Stimulated activated naive CD8-positive, alpha-beta T cell treated with anti-CD3 and anti-CD28 coated beads, Interleukin-15, Interleukin-2, amounts not matched to agents 100 U/mL and 50 U/mL, for 24 hours (primary cell): ENCODE measurements at regions not wholly inside any gene's neighbourhood (a gene's known extent, or its start where the extent isn't known, plus 50 kb on each side); places are given as distances from the start of the nearest gene placed in this dataset.

Experiments used
- ATAC-seq: fragments of 150-1000 bp; cut with Tn5 transposase; one replicate; pipeline ENCODE4 v1.10.0; 2021
- DNase-seq: peaks from one replicate; pipeline ENCODE4 v3.0.0; 2021

DNA sequence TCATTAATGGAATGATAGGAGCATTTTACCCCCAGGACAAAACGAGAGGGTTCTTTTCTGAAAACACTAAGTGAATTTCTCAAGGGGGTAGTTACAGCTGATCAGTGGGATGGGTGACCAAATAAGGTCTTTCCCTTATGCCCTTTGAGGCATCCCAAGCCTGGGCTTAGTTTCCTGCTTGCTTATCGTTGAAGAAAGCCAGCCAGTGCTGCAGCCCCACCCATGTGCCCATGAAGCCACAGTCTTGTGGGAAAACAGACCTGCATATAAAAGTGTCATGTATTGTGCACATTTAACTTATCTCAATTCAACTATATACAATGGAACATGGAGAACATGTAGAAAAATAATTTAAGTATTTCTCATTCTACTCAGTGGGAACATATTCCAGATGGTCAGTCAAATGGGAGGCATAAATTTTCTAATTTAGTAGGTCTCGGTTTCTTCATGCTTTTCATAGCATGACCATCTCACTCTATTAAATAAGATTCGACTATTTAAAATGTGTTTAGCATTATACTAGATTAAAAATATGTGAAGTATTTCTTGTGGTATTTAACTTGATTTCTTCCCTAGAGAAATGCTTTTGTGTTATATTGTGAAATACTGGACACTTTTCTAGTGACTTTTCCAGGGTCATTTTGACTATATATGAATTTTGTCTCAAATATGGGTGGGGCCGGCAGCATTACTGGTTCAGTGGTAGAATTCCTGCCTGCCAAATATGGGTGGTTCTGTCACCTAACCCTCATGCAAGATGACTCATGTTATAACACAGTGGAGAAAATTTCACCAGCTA lies 189.7 kb upstream of the SGCD start:
- no peak for ATAC-seq
- no peak for DNase-seq

DNA sequence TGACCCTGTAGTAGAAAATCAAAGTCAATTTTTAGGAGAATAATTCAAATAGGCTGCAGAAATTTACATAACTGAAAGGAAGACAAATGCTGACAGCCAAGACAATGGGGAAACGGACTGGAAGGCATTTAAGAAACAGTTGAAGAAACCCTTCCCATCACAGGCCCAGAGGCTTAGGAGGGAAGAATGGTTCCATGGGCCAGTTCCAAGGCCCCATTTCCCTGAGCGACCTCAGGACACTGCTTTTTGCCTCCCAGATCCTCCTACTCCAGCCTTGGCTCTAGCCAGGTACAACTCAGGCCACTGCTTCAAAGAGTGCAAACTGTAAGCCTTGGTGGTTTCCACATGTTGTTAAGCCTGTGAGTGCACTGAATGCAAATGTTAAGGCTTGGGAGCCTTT lies 184.1 kb upstream of the SGCD start:
- no peak for ATAC-seq
- DNase-seq: no peak

DNA sequence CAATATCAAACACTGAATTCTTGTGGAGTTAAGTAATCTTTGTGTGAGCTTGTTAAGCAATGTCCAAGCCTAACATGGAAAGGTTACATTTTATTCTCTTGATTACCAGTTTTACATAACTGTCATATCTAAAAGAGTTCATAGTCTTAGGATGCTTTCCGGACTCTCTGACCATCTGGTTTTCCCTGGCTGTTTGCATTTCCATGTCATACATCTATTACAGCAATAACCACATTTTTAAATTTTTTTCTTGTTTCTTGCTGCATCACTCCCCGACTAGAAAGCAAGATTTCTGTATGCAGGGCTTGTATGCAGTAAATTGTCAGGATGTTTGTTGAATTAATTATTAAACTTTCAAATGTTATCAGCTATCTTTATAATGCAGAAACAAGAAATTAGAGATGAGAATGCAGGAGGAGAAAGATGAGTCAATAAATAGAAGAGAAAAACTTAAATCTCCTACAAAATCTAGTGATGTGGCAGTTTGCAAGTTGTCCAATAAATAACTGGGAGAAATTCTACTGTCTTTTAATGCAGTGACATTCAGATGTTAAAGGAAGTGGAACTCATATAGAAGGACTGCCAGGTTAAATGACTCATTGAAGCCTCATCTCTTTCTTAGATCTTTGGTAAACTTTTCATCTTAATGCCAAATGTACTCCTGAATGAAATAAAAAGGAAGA lies 179.6 kb upstream of the SGCD start:
- DNase-seq (no peak), ATAC-seq (no peak)

DNA sequence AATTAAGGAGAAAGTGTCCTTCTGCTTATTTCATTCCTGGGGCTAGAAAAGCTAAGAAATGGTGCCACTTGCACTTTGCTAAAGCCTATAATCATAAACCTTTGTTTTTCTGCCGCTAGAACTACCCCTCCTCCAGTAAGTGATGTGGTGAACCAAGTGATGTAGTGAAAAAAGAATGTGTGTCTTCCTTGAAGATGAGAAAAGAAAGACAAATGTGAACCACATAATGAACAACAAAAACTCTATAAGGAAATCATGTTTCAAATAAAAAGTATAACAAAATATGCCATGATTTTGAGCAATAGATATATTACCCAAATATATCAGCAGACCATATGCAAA lies 179.0 kb upstream of the SGCD start:
- ATAC-seq (no peak), DNase-seq (no peak)

DNA sequence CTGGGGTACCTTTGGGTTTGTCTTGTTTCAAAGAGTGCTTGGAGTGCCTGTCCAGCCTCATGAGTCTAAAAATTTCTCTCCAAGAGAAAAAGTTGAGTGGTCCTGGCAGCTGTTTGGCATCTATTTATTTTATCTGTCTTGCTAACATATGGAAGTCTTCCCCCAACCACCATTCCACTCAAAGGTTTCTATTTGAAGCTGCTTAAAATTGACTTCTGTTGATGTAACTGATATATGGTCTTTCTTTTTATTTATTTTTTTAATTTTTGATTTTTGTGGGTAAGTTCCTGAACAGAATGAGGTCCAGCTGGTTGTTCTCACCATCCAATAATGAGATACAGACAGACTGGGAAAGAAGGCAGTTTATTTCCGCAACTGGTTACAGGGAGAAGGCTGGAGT lies 178.7 kb upstream of the SGCD start:
- DNase-seq (no peak), ATAC-seq (no peak)

DNA sequence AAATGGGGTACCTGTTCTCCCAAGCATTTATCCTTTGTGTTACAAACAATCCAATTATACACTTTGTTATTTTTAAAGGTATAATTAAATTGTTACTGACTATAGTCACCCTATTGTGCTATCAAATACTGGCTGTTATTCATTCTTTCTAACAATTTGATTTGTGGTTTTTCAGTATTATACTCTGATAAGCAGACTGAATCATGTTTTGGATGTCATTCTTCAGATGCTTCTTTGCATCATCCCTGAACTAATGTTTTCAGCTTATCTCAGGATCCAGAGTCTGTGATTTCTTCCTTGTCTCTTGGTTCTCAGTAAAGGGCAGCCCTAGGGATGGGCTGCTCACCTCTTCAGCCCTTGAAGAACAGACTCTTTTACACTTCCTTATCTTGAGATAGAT lies 177.8 kb upstream of the SGCD start:
- ATAC-seq: no peak
- no peak for DNase-seq

DNA sequence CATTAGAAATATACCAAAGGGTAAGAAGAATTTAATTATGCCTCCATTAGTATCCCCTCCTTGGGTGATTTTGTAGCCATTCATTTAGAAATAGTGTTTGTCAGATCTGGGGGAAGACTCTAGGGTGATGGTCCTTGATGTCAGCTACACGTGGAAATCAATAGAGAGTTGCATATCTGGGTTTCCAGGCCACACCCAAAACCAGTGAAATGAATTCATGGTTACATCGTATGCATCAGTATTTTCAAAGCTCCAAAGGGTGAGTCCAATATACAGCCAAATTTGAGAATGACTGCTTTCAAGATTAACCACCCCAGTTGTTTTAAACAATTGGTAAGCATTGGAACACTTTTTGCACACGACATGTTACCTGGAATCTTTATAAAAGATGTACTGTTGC lies 173.4 kb upstream of the SGCD start:
- ATAC-seq: no peak
- DNase-seq: no peak

DNA sequence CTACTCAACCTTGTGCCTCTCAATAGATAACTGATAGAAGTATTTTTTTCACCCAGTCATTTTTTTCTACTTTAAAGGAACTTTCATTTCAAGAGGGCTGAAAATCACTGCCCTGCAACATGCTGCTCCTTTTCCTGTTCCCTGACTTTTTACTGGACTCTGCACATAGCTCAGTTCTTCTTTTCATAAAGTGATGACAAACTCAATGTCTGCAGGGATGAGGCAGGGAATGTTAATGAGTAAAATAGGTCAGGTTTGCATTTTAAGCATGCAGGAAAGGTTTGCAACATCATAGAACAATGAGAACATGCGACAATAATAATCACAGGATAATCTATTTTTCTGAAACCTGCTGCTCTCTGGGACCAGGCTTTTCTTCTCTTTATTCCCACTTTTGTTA lies 172.2 kb upstream of the SGCD start:
- ATAC-seq (no peak), DNase-seq (no peak)

DNA sequence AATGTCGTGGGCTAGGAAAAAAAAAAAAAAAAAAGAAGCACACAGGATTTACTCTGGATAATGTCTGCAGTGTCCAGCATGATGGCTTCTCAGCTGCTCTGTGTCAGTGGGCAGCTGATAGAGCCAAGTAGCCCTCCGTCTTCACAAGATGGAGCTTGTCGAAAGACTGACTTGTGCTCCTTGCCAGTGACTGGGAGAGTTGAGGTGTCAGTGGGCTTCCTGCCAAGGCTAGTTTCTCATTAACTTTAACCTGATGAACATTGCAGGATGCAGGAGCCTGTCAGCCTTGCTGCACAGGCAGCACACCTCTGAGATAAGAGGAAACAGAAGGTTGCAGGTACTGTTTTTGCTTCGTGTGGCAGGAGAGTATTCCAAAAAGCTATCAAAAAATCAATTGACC lies 171.4 kb upstream of the SGCD start:
- DNase-seq (no peak), ATAC-seq (no peak)

DNA sequence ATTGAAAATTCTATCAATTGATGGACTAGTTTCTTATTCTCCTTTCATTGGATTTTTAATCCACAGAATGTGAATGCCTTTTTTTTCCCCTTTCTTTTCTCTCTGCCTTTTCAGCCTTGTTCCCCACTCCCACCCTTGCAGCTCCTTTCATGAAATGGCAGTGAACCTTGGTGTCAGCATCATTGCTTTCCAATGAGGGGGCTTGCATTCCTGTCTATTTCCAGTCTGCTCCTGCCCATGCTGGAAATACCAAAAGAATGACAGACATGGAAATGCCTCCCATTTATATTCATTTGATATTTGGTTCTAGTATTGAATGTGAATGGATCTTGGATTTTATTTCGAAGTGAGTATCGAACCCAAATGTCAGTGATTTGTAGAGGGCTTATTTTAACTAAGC lies 162.7 kb upstream of the SGCD start:
- DNase-seq: no peak
- no peak for ATAC-seq

DNA sequence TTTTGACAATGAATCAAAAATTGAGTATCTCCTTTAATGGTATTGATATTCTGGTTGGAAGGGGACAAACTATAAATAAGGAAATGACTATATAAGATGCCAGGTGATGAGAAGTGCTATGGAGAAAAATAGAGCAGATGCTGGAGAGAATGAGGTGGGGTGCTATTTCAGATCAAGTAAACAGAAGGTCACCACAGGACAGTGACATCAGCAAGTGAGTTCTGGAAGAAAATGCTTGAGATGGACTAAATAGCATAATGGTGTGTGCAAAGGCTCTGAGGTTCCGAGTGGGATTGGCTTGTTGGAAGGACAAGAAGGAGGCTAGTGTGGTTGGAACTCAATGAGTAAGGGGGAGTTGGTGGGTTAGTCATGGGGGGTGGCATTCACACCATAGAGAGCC lies 157.5 kb upstream of the SGCD start:
- ATAC-seq: no peak
- no peak for DNase-seq

DNA sequence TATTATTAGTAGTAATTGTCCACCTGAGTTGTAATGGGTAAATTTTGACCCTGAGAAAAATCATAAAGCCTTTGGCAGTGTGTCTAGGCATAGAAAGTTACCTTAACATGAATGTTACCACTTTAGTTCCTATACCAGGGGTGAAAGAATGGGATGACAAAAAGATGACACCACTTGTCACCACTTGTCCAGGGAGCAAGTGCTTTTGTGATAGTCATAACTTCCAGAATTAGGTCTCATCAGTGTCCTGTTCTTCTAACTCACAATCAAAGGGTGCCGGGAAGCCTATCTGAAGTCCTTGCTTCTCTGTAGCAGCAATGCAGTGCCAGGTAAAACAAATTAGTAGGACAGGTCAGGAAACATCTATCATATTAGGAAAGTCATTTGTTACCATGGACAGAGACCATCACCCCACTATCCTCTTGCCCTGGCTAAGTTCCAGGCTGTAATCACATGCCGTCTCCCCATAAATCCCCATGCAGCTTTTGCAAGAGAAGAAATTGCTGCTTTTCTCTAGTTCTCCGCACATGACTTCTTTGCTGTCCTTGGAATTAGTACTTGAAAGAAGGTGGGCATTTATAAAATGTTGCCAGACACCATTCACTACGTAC lies 156.5 kb upstream of the SGCD start:
- ATAC-seq: no peak
- DNase-seq: no peak

DNA sequence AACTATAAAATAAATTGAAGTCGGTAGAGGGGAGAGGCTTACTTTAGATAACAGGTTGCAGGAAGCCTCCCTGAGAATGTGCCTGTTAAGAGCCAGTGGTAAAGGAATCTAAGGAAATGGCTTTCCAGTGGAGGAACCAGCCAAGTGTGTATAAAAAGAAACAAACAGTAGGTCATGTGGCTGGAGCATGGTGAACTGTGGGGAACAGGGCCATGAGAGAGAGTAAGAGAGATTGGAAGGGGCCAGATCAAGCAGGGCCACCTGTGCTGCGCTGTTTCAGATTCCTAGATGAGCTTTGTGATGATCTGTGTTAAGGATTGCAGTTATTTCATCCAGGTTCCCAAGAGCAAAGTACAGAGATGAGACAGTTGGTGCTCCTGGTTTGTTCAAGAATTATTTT lies 152.7 kb upstream of the SGCD start:
- ATAC-seq (no peak), DNase-seq (no peak)

DNA sequence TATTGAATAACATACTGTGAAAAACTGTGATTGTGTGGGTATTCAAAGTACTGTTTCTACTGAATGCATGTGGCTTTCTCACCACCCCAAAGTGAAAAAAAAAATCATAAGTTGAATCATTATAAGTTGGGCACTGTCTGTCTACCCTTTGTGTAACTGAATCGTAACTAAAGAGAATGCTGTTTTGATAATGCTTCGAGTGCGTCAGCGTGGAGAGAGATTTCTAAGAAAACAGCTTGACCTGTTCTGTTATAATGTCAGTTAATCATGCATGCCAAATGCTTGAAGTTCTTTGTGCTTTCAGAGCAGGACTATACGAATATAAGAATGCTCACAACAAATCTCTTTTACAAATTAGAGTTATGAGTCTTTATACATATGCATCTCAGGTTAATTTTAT lies 148.8 kb upstream of the SGCD start:
- ATAC-seq (no peak), DNase-seq (no peak)

DNA sequence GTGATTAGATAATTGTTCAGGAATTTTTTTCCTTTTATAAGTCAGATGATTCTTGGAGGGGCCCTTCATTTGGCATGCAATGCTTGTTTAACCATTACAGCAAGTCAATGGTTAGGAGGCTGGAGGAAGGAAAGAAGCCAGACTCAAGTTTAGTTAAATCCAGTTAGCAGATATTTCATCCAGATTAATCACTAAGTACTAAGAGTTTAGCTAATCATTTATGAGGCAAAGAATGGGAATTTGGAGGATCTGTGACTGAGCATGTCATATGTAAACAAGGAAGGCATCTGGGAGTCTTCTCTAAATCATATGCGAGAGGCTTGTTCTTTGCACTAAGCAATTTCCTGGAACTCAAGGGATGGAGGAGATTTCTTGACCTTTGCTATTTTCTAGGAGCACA lies 145.3 kb upstream of the SGCD start:
- ATAC-seq (no peak), DNase-seq (no peak)

DNA sequence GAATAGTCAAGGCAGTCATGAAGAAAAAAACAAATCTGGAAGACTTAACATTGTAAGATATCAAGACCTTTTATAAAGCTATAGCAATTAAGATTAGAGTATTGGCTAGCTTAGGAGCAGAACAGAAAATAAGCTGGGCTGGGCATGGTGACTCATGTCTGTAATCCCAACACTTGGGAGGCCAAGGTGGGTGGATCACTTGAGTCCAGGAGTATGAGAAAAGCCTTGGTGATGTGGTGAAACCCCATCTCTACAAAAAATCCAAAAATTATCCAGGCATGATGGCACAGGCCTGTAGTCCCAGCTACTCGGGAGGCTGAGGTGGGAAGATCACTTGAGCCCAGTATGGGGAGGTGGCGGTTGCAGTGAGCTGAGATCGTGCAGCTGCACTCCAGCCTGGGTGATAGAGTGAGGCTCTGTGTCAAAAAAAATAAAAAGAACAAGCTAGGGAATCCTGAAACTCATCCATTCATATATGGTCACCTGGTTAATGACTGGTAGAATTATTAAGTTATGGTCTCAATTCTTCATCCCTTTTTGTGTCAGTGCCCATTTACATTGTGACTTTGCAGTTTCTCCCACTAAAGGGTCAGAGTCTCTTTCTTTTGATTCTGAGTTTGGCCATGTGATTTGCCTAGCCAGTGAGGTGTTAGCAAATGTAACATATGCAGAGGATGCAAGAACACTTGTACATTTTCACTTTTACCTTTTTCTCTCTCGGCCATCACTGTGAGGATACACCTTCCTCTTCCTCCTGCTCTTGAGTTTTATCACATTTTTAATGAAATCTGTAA lies 144.6 kb upstream of the SGCD start:
- ATAC-seq: no peak
- no peak for DNase-seq

DNA sequence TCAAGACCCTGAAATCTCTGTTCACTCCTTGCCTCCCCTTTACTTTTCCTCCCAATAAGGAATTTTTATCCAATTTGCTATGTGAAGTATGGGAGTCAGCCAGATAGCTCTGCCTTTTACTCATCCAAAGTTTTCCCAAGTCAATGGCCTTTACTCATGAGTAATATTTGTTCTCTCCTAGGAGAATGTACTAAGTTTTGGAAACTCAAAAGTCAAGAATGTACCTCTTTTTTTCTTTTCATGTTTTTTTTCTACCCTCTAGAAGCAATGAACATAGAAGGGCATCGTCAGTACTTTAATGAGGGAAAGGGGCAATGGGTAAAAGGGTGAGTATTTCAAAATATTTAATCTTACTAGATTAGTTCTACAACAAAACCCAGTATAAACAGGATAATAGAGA lies 140.2 kb upstream of the SGCD start:
- no peak for DNase-seq
- no peak for ATAC-seq

DNA sequence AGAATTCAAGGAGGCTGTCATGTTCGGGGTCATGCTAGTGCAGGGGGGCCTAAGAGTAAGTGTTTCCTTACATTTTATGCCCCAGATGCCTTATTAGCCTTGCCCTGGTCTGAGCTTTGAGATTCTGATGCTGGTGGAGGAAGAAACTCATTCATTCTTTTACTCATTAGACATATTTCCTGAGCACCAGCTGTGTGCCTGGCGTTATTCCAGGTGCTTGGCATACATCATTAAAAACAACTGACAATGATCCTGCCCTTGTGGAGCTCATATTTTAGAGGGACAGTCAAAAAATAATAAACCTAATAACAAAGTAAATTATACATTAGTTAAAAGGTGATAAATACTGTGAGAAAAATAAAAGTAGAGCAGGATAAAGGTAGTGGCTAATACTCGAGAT lies 138.9 kb upstream of the SGCD start:
- no peak for ATAC-seq
- no peak for DNase-seq

DNA sequence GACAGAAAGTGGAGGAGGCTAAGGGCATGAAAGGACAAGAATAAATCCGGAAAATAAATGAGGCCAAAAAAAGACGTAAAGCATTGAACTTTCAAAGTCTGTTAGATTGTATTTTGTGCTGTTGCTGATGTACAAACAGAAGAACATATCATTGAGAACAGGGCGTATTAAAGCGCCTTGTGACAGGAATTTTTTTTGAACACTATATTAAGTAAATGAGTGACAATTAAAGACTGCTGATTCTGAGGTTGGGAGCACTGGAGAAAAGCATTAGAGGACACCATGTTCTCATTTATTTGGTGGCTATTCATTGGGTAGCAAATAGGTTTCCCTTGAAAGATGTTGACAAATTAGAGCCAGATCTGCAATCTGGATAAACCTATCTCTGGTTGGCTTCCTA lies 137.3 kb upstream of the SGCD start:
- no peak for ATAC-seq
- no peak for DNase-seq

DNA sequence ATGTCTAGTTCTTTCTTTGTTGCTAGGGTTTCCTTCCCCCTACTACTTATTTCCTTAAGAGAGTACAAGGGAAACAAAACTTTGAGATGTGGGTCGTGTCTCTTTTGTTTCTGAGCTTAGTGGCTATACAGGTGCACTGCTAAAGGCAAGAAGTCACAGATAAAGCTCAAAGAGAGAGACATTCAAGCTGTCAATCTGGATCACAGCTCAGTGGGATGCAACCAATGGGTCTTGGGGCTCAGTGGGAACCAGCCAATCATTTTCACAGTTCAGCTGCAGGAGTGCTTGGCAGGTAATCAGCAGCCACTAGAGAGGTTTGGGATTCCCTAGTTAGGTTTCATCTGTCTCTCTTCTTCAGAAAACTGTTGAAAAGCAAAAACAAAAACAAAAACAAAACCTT lies 135.4 kb upstream of the SGCD start:
- ATAC-seq (no peak), DNase-seq (no peak)

DNA sequence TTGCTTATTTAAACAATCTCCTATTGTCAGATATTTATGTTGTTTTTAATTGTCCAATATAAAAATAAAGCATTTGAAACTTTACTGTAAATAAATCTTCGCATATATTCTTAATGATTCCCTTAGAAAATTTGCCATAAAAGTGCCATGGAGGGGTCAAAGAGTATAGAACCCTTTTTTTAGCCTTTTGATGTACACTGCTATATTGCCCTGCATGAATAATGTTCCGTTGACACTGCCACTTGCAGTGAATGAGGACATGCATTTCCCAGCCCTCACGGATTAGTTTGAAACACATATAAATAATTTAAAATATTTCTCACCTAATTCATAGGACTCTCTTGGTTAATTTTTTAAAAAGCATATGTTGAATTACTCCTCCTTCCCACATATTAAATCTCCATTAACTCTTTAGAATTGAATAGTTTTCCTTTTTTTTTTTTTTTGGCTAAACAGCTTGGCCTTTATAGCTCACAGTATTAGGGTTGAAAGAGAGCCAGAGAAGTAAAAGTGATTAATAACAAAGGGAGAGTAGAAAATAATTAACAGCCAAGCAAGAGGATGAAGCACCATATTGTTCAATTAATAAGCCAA lies 129.8 kb upstream of the SGCD start:
- DNase-seq (no peak), ATAC-seq (no peak)

DNA sequence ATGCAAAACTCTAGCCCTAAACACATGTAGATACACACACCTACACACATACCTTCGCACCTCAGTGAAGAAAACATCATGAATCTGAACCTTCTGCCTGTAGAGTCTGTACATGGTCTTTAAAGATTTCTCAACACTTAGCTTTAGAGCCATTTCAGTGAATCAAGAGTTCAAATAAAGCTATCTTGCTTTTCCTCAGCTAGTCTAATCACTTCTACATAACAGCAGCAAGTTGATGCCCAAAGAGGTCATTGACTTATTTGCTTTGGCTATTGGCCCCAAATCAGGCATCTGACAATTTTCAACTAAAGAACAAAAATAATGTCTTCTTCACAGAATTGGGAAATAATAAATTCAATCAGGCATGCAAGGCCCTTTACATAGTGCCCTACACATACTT lies 127.9 kb upstream of the SGCD start:
- DNase-seq (no peak), ATAC-seq (no peak)
